ENCODE measurements at regions not wholly inside any gene's neighbourhood (a gene's known extent, or its start where the extent isn't known, plus 50 kb on each side); places are given as distances from the start of the nearest gene placed in this dataset.
"Not testable (repeated sequence)": the region's sequence is repeated elsewhere in the genome, so short reads cannot be mapped to it uniquely, and the experiment has no call there.

DNA sequence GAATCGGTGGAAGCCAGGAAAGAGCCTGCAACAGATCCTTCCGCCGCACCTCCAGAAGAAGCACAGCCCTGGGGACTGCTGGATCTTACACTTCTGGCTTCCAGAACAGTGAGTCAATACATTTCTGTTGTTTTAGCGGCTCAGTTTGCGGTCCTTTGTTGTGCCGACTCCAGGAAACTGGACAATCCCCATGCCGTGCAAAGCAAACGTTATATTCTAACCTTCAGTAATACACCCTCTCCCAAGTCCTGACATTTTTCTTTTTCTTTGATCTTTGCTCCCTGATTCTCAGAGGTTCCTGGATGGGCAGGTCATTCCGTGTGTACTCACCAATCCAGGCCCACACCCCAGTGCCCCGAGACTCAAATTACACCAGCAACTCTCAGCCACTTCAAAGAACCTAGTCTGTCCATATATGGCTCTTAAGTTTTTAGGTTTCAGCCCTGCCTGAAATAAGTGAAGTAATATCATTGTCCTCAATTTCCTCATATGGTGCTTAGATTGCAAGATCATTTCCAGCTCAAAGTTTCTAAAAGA lies 387.1 kb upstream of the SGCG start:
- no peak for DNase-seq (ENCODE audit: low read depth in 2 of 2, low spot score in 1 of 2)

DNA sequence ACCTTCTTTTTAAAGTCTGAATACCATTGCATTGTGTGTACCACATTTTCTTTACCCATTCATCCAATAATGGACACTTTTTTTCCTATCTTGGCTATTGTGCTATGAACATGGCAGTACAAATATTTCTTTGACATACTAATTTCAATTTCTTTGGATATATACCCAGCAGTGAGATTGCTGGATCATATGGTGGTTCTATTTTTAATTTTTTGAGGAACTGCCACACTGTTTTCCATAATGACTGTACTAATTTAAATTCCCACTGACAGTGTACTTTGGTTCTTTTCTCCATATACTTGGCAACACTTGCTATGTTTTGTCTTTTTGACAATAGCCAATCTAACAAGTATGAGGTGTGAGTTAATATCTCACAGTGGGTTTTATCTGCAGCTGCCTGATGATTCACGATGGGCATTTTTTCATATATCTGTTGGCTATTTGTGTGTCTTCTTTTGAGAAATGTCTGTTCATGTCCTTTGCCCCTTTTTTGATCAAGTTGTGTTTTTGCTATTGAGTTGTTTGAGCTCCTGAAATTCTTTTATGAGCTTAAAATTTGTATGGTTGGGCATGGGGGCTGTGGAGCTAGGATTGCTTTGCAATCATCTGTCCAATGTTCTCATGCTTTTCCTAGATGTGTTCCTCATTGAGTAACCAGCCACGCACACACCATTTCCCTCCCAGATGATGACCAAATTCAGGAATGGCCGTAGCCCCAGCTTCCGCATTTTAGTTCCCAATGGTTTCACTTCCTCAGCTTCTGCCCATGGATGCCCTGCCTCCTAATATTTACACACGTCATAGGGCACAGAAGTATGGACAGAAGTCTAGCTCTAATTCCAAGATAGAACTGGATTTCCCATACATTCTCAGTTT lies 380.0 kb upstream of the SGCG start:
- DNase-seq (ENCODE audit: low read depth in 2 of 2, low spot score in 1 of 2), result no peak

DNA sequence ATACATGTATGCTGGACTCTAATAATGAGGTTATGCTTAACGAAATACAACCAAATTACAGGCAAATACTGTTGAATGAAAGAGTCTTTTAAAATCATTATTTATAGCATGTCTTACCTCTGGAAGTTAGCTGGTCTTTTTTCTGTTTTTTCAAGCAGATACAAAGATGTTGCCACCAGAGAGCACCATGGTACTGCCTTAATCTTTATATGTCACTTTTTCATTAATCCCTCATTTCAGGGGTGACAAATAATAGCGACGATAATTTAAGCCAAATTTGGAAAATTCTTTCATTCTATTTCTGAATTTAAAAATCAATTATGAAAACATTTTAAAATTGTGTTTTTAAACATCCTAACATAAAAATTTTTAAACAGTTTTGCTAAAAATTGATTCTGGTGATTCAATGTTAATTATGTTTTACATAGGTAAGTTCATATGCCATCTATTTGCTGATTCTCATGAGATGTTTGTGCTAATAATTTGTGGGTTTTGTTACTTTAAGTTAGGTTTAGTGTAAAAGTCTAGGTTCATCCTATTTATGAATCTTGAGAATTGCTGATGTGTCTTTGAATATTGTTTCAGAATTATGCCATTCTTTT lies 379.3 kb upstream of the SGCG start:
- DNase-seq (ENCODE audit: low read depth in 2 of 2, low spot score in 1 of 2), result no peak

DNA sequence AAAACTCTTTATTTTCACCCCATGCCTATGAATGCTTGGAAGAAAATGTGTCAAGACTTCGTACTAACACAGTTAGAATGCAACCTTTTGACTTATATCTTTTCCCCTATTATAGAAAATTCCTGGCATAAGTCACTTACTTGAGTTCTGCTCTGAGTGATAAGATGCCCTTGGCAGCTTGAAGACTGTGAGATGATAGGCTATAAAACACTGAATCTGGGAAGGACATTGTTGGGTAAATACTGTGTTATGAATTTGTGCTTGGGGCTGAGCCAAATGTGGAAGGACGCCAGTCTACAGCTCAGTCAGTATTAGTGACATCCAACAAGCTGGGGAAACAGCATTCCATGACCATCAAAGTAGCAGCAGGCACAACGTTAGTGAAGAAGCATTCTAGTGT lies 368.0 kb upstream of the SGCG start:
- DNase-seq (ENCODE audit: low read depth in 2 of 2, low spot score in 1 of 2), result no peak

DNA sequence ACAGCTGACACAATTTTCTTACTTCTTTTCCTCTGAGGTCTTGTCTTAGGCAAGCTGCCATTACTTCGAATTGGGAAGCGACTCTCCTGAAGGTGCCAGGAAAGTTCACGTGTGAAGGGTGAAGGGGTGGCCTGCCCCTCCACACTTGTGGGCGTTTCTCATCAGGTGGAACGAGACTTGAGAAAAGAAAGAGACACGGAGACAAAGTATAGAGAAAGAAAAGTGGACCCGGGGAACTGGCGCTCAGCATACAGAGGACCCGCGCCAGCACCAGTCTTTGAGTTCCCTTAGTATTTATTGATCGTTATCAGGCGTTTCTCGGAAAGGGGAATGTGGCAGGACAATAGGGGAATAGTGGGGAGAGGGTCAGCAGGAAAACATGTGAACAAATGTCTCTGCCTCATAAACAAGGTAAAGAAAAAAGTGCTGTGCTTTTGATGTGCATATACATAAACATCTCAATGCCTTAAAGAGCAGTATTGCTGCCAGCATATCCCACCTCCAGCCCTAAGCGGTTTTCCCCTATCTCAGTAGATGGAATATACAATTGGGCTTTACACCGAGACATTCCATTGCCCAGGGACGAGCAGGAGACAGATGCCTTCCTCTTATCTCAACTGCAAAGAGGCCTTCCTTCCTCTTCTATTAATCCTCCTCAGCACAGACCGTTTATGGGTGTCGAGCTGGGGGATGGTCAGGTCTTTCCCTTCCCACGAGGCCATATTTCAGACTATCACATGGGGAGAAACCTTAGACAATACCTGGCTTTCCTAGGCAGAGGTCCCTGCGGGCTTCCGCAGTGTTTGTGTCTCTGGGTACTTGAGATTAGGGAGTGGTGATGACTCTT lies 367.0 kb upstream of the SGCG start:
- not testable (repeated sequence) for DNase-seq (ENCODE audit: low read depth in 2 of 2, low spot score in 1 of 2)

DNA sequence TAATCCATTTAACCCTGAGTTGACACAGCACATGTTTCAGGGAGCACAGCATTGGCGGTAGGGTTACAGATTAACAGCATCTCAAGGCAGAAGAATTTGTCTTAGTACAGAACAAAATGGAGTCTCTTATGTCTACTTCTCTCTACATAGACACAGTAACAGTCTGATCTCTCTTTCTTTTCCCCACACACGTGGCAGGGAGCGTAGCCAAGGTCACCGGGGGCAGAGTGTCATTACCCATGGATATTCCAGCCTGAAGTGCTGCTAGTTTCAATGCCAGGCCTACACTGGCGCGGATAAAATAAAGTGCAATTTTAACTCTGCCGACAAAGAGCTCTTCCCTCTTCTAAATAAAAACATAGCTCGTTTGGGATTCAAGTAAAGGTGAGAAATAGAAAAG lies 366.3 kb upstream of the SGCG start:
- DNase-seq (ENCODE audit: low read depth in 2 of 2, low spot score in 1 of 2), result not testable (repeated sequence)

DNA sequence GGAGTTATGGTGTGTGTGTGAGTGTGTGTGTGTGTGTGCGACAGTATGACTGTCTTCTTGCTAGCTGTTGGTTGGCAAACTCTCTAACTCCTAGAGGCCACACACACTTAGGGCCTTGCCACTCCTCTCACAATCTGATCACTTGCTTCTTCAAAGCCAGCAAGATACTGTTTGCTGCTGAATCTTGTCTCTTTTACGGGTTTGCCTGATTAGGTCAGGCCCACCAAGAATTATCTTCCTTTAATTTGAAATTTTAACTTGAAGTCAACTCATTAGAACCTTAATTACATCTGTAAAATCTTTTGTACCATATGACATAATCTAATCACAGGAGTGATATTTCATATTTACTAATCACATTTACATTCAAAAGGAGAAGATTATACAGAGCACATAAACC lies 359.2 kb upstream of the SGCG start:
- DNase-seq (ENCODE audit: low read depth in 2 of 2, low spot score in 1 of 2), result no peak

DNA sequence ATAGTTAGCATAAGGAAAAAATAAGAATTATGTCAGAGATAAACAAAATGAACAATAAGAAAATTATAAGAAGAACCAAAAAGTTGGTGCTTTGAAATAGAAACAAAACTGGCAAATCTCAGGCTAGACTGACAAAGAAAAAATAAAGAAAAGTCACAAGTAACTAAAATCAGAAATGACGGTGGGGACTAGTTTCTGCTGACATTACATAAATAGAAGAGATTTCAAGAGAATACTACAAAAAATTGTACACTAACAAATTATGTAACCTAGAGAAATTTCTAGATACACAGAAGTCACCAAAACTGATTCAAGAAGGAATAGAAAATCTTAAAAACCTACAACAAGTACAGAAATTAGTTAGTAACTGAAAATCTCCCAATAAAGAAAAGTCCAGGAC lies 355.6 kb upstream of the SGCG start:
- DNase-seq (ENCODE audit: low read depth in 2 of 2, low spot score in 1 of 2), result no peak

DNA sequence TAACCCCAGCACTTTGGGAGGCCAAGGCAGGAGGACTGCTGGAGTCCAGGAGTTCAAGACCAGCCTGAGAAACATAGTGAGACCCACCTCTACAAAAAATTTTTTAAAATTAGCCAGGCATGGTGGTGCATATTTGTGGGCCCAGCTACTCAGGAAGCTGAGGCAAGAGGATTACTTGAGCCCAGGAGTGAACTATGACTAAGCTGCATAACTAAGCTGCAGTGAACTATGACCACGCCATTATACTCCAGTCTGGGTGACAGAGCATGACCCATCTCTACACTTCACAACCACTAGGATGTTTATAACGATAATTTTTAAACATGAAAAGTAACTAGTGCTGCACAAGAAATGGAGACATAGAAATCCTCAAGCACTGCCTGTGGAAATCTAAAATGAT lies 352.7 kb upstream of the SGCG start:
- no peak for DNase-seq (ENCODE audit: low read depth in 2 of 2, low spot score in 1 of 2)

DNA sequence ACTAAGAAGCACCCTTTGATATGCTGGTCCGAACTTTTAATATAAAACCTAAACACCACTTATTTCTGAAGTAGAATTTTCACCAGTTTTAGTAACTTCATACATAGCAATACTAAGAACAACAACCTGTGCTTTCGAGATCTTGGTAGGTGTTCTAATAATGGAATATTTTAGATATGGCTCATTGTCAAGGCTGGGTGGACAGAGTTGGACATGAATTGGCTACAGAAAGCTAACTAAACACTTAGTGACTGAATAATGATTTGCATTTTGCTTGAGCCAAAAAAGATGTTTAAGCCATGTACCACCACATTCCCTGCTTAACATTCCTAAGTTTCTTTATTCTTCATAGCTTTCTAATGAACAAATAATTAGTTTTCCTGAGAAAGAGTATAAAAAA lies 344.3 kb upstream of the SGCG start:
- DNase-seq (ENCODE audit: low read depth in 2 of 2, low spot score in 1 of 2), result no peak

DNA sequence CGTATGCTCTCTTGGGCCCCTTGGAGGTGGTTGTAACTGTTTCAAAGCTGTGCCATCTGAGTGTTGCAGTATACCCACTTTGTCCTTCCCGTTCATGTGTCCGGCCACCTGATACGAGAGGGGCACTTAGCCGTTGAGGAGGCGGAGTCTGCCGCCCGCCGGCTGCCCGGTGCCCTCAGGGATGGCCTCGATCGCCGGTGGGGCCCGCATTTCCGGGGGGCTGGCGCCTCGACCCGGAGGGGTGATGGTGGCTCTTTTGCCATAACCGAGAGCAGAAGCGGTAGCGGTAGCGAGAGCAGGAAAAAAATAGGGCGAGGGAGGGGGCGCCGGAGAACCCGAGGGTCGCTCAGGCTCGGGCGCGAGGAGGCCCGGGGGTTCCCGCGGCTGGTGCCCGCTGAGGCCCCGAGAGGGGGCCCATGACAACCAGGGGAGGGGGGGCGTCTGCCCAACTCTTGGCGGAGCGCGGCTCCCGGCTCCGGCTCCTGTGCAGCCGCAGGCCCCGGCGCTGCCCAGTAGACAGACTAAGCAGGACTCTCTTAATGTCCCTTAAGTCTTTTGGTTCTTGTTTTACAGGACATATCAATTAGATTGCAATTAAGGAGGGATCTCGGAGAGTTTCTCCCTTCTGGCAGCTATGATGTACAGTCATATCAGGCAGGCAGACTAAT lies 342.7 kb upstream of the SGCG start:
- DNase-seq (ENCODE audit: low read depth in 2 of 2, low spot score in 1 of 2), result no peak

DNA sequence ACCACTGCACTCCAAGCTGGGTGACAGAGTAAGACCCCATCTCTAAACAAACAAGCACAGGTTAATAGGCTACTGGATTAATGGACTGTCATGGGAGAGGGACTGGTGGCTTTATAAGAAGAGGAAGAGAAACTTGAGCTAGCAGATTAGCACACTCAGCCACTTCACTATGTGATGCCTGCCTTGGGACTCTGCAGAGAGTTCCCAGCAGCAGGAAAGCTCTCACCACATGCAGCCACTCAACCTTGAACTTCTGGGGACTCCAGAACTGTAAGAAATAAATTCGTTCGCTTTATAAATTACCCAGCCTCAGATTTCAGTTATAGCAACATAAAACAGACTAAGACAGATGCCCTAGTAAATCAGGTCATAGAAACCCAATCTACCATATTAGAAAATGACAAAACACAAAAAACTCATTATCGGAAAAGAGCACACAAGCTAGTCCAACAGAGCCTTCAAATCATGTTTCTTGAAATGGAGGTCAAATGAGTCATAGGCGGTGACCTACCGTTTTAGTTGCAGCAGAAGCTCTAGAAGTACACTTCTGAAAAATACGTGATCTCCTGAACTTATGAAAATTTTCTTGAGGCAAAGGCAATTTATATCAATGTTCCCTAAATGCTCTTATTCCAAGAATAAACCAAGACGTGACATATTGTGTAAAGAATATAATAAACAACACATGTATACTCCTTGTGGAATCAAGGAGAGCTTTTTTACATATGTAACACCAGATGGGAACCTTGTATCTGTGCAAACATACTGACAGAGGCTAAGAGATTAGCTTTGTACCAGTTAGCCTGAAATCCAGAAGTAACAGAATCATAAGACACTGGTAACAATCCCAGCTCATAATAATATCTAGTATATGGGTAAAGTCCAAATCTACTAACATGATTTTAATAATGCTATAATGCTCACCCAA lies 340.9 kb upstream of the SGCG start:
- DNase-seq (ENCODE audit: low read depth in 2 of 2, low spot score in 1 of 2), result no peak

DNA sequence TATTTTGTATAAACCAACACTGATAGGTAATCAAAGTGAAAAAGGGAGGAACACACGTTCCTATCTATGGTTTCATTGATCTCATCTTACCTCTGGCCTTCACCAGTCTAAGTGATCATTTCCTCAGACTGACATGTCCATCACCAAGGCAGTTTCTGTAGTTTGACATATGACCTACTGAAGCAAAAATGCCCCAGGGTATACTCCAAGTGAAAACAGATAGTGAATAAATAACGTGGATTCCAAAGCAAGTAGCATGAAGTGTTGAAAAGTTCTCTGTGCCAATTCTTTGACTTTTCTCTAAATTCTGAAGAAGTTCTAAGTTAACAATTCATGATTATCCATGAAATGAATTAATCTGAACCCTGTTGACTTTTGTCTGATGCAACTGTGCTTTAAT lies 334.2 kb upstream of the SGCG start:
- DNase-seq (ENCODE audit: low read depth in 2 of 2, low spot score in 1 of 2), result no peak

DNA sequence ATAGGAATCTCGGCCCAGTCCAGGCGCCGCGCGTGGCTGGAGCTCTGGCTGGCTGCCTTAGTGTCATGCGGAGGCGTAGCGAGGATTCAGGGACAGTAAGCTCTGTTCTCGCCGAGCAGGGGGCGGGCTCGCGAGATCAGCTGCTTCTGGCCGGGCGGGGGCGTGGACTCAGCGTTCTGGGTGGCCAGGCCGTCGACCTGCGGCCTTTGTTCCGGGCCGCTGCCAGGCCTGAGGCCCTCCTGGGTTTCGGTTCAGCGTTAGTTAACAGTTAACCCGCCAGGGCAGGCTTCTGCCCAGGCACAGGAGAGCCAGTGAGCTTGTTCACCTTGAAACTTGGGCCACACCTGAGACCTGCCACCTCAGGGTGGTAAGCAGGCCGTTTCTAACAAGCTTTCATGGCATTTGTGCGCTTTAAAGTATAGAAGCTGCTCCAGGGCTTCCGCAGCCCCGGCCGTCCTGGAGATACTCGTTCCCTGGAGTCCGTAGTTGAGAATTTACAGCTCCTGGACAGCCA lies 332.2 kb upstream of the SGCG start:
- DNase-seq (ENCODE audit: low read depth in 2 of 2, low spot score in 1 of 2), result no peak

DNA sequence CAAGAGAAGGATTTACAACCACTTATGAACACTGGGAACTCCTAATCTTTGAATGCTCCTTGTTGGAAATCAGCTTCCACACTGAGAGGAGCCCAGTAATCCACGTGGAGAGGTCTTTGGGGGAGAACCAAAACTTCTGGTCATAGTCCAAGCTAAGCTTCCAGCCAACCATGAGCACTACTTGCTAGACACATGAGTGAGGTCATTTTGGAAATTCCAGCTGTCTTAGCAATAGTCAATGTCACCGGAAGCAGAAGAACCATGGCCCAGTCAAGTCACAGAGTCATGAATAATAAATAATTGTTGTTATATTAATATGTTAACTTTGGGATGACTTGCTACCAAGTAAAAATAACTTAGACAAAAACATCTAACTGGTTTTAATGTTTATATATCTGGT lies 324.9 kb upstream of the SGCG start:
- no peak for DNase-seq (ENCODE audit: low read depth in 2 of 2, low spot score in 1 of 2)

DNA sequence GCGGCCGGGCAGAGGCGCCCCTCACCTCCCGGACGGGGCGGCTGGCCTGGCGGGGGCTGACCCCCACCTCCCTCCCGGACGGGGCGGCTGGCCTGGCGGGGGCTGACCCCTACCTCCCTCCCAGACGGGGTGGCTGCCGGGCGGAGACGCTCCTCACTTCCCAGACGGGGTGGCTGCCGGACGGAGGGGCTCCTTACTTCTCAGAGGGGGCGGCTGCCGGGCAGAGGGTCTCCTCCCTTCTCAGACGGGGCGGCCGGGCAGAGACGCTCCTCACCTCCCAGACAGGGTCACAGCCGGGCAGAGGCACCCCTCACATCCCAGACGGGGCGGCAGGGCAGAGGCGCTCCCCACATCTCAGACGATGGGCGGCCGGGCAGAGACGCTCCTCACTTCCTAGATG lies 321.8 kb upstream of the SGCG start:
- not testable (repeated sequence) for DNase-seq (ENCODE audit: low read depth in 2 of 2, low spot score in 1 of 2)

DNA sequence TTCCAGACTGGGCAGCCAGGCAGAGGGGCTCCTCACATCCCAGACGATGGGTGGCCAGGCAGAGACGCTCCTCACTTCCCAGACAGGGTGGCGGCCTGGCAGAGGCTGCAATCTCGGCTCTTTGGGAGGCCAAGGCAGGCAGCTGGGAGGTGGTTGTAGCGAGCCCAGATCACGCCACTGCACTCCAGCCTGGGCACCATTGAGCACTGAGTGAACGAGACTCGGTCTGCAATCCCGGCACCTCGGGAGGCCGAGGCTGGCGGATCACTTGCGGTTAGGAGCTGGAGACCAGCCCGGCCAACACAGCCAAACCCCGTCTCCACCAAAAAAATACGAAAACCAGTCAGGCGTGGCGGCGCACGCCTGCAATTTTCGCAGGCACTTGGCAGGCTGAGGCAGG lies 321.4 kb upstream of the SGCG start:
- not testable (repeated sequence) for DNase-seq (ENCODE audit: low read depth in 2 of 2, low spot score in 1 of 2)

DNA sequence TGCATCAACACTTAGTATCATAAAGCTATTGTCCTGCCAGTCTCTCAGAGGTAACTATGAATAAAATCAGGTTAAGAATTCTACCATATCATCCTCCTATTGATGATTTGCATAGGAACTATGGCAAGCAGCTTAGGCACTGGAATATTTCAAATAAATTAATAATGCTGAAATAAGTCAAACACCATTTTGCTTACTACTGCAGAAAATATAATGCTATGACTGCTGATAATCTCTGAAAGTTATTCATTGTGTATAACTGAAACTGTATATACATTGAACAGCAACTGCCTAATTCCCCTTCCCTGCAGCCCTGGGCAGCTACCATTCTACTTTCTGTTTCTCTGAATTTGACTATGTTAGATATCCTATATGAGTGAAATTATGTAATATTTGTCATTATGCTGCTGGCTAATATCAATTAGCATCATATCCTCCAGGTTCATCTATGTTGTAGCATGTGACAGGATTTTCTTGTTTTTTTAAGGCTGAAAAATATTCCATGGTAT lies 318.8 kb upstream of the SGCG start:
- DNase-seq (ENCODE audit: low read depth in 2 of 2, low spot score in 1 of 2), result no peak

DNA sequence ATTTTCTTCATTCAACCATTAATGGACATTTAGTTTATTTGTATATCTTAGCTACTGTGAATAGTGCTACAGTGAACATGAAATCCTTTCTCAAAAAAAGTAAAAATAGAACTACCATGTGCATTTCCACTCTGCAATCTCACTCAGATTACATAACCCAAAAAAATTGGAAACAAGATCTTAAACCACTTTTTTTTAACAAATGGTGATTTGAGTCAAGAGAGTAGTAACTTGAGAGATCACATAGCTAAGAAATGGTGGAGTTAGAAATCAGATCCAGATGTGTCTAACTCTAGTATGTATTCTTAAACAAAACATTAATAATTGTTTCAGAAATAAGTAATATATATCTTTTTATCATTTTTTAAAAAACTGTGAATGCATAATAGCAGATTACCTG lies 318.3 kb upstream of the SGCG start:
- no peak for DNase-seq (ENCODE audit: low read depth in 2 of 2, low spot score in 1 of 2)

DNA sequence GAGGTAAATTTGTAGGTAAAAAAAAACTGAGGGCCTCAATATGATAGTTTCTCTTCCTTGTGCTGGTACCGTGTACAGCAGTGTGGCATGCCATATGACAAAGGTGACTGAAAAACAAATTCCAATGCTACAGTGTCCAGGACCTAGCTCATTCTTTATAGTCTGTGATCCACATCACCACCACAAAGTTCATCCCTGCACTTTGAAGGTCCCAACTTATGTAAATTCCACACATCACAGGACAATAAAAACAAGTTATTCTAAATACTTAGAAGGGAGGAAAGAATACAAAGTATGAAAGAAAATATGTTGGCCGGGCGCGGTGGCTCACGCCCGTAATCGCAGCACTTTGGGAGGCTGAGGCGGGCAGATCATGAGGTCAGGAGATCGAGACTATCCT lies 314.6 kb upstream of the SGCG start:
- no peak for DNase-seq (ENCODE audit: low read depth in 2 of 2, low spot score in 1 of 2)

Data from stimulated activated CD8-positive, alpha-beta memory T cell treated with anti-CD3 and anti-CD28 coated beads, Interleukin-4, amount 100 ng/mL, for 4 hours (primary cell).